MCF 10A (cell line): ENCODE measurements at regions not wholly inside any gene's neighbourhood (a gene's known extent, or its start where the extent isn't known, plus 50 kb on each side); places are given as distances from the start of the nearest gene placed in this dataset.
"Not testable (repeated sequence)": the region's sequence is repeated elsewhere in the genome, so short reads cannot be mapped to it uniquely, and the experiment has no call there.

Experiments used
- BruUV-seq: library from RNA; stranded (reverse); fragments of 400-500 nt; replicated peaks from 2 replicates; lab custom pipeline; 2021; lab: Mats Ljungman, UMichigan
- CTCF ChIA-PET: fragments of 300-600 bp; sonication (Branson Sonifier 250); formaldehyde crosslinking; extraction: SDS; loops from one replicate; lab custom pipeline; 2021; ENCODE audit warnings: antibody characterized with exemption, inconsistent platforms; lab: Yijun Ruan, JAX
- POLR2A ChIA-PET: fragments of 300-600, 350-650 bp; sonication (Branson Sonifier 250); formaldehyde crosslinking; extraction: SDS; loops from one replicate; lab custom pipeline; 2020; ENCODE audit warnings: antibody characterized with exemption, inconsistent platforms; lab: Yijun Ruan, JAX
- DNase-seq: peaks from one replicate; pipeline ENCODE4 v3.0.0-alpha.2; 2018; ENCODE audit not compliant: unreplicated experiment
- H3K27ac Mint-ChIP-seq: one replicate; pipeline ENCODE4 v1.8.0; 2022; ENCODE audit warnings: mild to moderate bottlenecking, low read depth, mixed read lengths; ENCODE audit not compliant: unreplicated experiment
- H3K27me3 Mint-ChIP-seq: one replicate; pipeline ENCODE4 v1.8.0; 2022; ENCODE audit warnings: mixed read lengths; ENCODE audit not compliant: insufficient read depth, unreplicated experiment
- H3K36me3 Mint-ChIP-seq: one replicate; pipeline ENCODE4 v1.8.0; 2022; ENCODE audit warnings: mild to moderate bottlenecking, moderate library complexity, mixed read lengths; ENCODE audit not compliant: insufficient read depth, unreplicated experiment
- H3K4me1 Mint-ChIP-seq: one replicate; pipeline ENCODE4 v1.8.0; 2022; ENCODE audit warnings: mixed read lengths; ENCODE audit not compliant: insufficient read depth, unreplicated experiment
- H3K4me3 Mint-ChIP-seq: one replicate; pipeline ENCODE4 v1.8.0; 2022; ENCODE audit warnings: mild to moderate bottlenecking, moderate library complexity, mixed read lengths; ENCODE audit not compliant: unreplicated experiment
- H3K9me3 Mint-ChIP-seq: one replicate; pipeline ENCODE4 v1.8.0; 2022; ENCODE audit warnings: mixed read lengths; ENCODE audit not compliant: unreplicated experiment
- CTCF ChIP-seq: fragments of 200-600 bp; IDR thresholded peaks from one replicate; pipeline ENCODE4 v1.8.0; 2022; ENCODE audit warnings: antibody characterized with exemption, mild to moderate bottlenecking; ENCODE audit not compliant: unreplicated experiment
- intact Hi-C: fragments of 100-400 bp; cut with micrococcal nuclease; formaldehyde crosslinking; loops from 2 replicates; pipeline ENCODE4 v1.14.1; 2022

- H3K4me3 Mint-ChIP-seq = no peak overlapping the region
- TF ChIP-seq CTCF = no peak
- CTCF ChIA-PET = interaction anchor here (1.2 to 1.8 kb wide), 2 partner anchors 17 to 253 kb away, joined by 4 to 9 read pairs; no protein-coding TSS in a partner anchor
- DNase-seq = no peak
- no TSS peak for BruUV-seq
- H3K27me3 Mint-ChIP-seq = peaks cover 43% of the 10 kb centered on the region
- H3K36me3 Mint-ChIP-seq = no peaks in the 10 kb centered on the region
- H3K4me1 Mint-ChIP-seq = peaks cover 6% of the 10 kb centered on the region
- POLR2A ChIA-PET = interaction anchor here (1.2 kb wide), 1 partner anchor 12 kb away, joined by 3 read pairs; no protein-coding TSS in a partner anchor
- no peak overlapping the region for H3K27ac Mint-ChIP-seq
- intact Hi-C loops = no loop called here
- no peaks in the 10 kb centered on the region for H3K9me3 Mint-ChIP-seq
Measured at GRCh38 chr11:112537846-112538330, 277.2 kb upstream of the PLET1 start.

DNA sequence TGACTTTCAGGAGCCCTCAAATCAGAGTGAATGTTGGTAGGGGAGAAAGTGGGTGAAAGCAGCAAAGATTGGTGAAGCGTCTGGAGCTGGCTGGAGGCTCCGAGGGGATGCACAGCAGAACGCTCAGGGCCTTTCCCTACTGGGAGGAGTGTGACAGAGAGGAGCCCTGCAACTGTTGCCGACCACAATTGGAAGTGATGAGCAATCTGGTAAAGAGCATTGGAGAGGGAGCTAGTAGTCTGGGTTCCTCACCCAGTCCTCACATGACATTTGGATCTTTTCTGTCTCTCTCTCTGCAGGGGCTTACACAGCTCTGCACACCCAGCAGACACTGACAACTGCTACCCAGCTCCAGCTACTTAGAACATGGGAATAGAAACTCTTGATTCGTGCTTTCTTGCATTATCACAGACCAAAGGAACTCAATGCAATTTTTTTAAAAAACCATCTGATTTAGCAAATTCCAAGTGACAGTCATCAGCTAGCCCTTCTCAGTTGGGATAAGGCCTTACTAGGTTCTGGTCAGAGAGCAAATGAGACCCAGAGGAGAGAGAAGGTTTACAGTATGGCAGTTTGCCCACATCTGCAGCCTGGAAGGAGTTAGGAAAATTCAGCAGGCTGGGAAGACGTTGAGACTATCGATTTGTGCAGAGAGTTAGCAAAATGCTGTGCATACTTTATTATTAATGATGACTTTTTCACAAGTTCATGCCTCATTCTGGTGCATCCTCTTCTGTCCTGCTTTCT lies 278.0 kb upstream of the PLET1 start:
- Mint-ChIP-seq H3K27me3 (peaks cover 35% of the 10 kb centered on the region), H3K4me3 (no peak overlapping the region), H3K36me3 (no peaks in the 10 kb centered on the region), H3K9me3 (no peaks in the 10 kb centered on the region), H3K4me1 (peaks cover 6% of the 10 kb centered on the region), H3K27ac (no peak overlapping the region)
- BruUV-seq = no TSS peak
- ChIA-PET CTCF (interaction anchor here (0.6 to 1.2 kb wide), 3 partner anchors 49 to 252 kb away, joined by 3 to 4 read pairs (median 3); no protein-coding TSS in a partner anchor), POLR2A (interaction anchor here (0.7 kb wide), 1 partner anchor 381 kb away, joined by 3 read pairs; no protein-coding TSS in a partner anchor)
- intact Hi-C loops = no loop called here
- no peak for TF ChIP-seq CTCF
- DNase-seq = no peak

GRCh38 chr11:112539281-112539555 lies 278.6 kb upstream of the PLET1 start:
- POLR2A ChIA-PET, H3K4me3 Mint-ChIP-seq, DNase-seq, BruUV-seq, H3K4me1 Mint-ChIP-seq, H3K36me3 Mint-ChIP-seq, H3K9me3 Mint-ChIP-seq, CTCF ChIA-PET, intact Hi-C loops, H3K27ac Mint-ChIP-seq: not testable (repeated sequence)
- H3K27me3 Mint-ChIP-seq = peaks cover 31% of the 10 kb centered on the region

DNA sequence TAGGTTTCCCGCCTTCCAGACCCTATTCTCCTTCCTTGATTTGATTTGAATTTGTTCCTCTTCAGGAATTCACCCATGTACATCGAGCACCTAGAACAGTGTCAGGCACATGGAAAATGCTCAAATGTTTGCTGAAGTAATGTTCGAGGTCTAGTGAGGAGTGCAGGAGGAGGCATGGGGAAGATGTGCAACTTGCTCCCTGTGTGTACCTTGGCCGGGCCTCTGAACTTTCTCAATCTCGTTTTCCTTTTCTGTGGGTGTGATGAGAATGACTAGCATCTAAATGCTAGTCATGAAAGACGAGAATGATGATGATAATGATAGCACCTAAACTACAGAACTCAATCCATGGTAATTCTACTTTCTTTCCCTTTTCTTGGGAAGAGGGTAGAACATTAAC lies 279.1 kb upstream of the PLET1 start:
- intact Hi-C loops = no loop called here
- Mint-ChIP-seq H3K27ac (no peak overlapping the region), H3K27me3 (peaks cover 26% of the 10 kb centered on the region), H3K4me1 (peaks cover 6% of the 10 kb centered on the region), H3K9me3 (no peaks in the 10 kb centered on the region), H3K4me3 (no peak overlapping the region), H3K36me3 (no peaks in the 10 kb centered on the region)
- no TSS peak for BruUV-seq
- POLR2A ChIA-PET = no interaction called here
- CTCF ChIA-PET = no interaction called here
- DNase-seq = no peak
- no peak for TF ChIP-seq CTCF
